GM06990 (cell line): ENCODE measurements at regions not wholly inside any gene's neighbourhood (a gene's known extent, or its start where the extent isn't known, plus 50 kb on each side); places are given as distances from the start of the nearest gene placed in this dataset.

Experiments used
- DNase-seq: peaks from one replicate; pipeline ENCODE4 v3.0.0-alpha.2; 2011; ENCODE audit not compliant: insufficient read length; ENCODE audit errors: extremely low read depth
- H3K27me3 ChIP-seq: replicated peaks from 2 replicates; pipeline ENCODE4 v1.6.0; 2011; ENCODE audit warnings: low read length; ENCODE audit not compliant: control insufficient read depth, insufficient read depth
- H3K36me3 ChIP-seq: 2 replicates; pipeline ENCODE4 v1.5.1; 2011; ENCODE audit warnings: low read length; ENCODE audit not compliant: control insufficient read depth, insufficient read depth
- H3K4me3 ChIP-seq: replicated peaks from 2 replicates; pipeline ENCODE4 v1.5.1; 2011; ENCODE audit warnings: low read depth, mild to moderate bottlenecking, control low read depth, low read length
- CTCF ChIP-seq: IDR thresholded peaks from 2 replicates; pipeline ENCODE4 v1.5.1; 2011; ENCODE audit warnings: low read length, control low read depth, mild to moderate bottlenecking, inconsistent platforms; ENCODE audit not compliant: insufficient read depth, poor library complexity, severe bottlenecking

DNA sequence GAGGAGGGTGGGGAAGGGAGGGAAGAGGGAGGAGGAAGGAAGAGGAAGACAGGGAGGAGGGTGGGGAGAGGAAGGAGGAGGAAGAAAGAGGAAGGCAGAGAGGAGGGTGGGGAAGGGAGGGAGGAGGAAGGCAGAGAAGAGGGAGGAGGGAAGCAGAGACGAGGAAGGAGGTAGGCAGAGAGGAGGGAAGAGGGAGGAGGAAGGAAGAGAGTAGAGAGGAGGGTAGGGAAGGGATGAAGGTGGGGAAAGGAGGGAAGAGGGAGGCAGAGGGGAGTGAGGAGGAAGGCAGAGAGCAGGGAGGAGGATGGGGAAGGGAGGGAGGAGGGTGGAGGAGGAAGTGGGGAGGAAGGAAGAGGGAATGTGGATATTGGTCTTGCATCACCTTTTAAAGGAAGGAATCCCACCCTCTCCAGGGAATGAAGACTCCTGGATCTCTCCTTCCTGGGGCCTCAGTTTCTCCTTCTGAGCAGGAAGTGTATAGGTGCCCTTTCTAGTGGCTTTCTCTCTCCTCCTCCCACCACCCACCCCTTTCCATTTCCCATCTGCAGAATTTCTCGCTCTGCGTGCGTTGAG lies 188.9 kb upstream of the ZNF618 start:
- no peak overlapping the region for H3K4me3 ChIP-seq
- H3K27me3 ChIP-seq: no peaks in the 10 kb centered on the region
- no peak for TF ChIP-seq CTCF

DNA sequence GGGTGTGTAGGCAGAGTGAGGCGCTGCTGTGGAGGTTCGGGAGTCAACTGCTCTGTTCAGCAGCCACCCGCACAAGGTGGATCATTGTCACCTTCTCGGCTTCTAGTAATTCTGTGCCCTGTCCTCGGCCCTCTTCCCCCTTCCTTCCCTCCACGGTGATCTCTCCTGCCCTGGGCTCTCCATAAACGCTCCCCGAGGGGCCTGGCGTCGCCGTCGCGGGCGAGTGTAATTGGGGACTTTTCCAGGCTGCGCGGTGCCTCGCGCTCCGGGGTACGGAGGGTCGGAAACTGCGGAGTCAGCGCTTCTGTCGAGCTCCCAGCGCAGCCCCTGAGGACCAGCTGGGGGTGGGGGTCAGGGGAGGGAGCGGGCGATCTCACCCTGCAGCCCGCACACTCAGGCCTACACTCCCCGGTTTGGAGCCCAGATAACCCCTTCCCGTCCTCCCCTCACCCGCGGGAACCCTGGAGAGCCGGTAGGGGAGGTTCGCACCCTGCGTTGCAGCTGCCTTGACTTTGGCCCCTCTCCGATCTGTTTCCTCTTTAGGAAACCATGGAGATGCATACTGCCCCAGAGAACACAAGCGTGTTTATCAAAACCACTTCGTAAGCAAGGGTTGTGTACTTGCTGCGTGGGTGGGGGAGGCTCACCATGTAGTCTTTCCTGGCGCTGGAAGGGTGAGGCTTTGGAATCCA lies 188.3 kb upstream of the ZNF618 start:
- H3K27me3 ChIP-seq: no peaks in the 10 kb centered on the region
- no peak for DNase-seq

More for the DNA sequence above, 188.9 kb upstream of the ZNF618 start:
- H3K36me3 ChIP-seq: no peaks in the 10 kb centered on the region
- DNase-seq: no peak

DNA sequence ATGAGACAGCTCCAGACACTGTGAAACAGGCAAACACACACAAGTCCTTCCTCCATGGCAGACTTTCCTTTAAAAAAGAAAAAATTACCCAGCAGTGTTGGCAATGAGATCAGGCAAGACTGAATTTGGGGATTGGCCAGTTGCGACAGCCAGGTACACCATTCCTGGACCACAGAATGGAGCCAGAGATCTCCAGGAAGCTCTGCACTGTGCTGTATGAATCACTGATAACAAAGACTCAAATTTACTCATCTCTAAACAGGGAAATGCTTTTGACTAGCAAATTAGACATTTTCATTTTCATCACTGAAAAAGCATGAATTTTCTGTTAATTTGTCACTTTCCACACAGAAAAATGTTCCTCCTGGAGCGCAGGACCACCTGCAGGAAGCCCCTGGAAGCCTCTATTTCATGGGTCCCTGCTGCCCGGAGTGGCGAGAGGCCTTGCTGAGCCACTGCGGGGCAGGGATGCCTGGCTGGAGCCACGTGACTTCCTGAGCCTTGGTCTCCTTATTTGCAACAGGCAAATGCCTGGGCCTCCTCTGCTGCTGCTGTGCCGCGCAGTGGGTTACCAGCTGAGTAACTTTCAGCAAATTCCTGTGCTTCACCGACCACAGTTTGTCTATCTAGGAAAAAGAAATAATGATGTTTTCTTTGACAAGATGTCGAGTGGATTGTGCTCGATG lies 185.9 kb upstream of the ZNF618 start:
- no peak for TF ChIP-seq CTCF
- DNase-seq: no peak
- Histone ChIP-seq H3K36me3 (no peaks in the 10 kb centered on the region), H3K27me3 (no peaks in the 10 kb centered on the region), H3K4me3 (no peak overlapping the region)

More for the DNA sequence above, 188.3 kb upstream of the ZNF618 start:
- Histone ChIP-seq H3K36me3 (no peaks in the 10 kb centered on the region), H3K4me3 (no peak overlapping the region)
- TF ChIP-seq CTCF: no peak

DNA sequence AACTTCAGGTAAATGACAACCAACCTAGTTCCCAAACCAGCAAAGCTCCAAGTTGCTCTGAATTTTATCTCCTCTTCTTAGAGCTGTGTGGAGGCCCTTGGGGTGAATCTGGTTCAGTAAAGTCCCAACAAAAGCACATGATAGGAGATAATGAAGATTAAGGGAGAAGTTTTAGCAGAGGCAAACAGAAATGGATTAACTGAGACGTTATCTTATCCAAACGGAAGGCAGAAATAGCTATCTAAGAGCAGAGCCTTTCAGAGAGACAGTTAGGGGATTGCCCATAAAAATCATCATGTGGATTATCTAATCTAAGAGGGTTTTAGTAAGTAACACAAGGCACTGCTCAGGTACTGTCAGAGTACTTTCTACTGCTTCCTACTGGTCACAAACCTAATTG lies 183.9 kb upstream of the ZNF618 start:
- Histone ChIP-seq H3K27me3 (no peaks in the 10 kb centered on the region), H3K4me3 (no peak overlapping the region), H3K36me3 (no peaks in the 10 kb centered on the region)
- TF ChIP-seq CTCF: no peak
- DNase-seq: no peak

- no peak for DNase-seq
- no peaks in the 10 kb centered on the region for H3K27me3 ChIP-seq
- no peak overlapping the region for H3K4me3 ChIP-seq
- no peaks in the 10 kb centered on the region for H3K36me3 ChIP-seq
- no peak for TF ChIP-seq CTCF
These were observed 181.2 kb upstream of the ZNF618 start for GRCh38 chr9:113694912-113695311.
